ENCODE measurements at regions not wholly inside any gene's neighbourhood (a gene's known extent, or its start where the extent isn't known, plus 50 kb on each side); places are given as distances from the start of the nearest gene placed in this dataset.
A peak's percentile ranks its signal among the peaks of the same experiment; 100 is the strongest.

- H3K4me3 ChIP-seq: no peak overlapping the region
- H3K9me3 ChIP-seq (replicated peaks in 1 of 3): no peaks in the 10 kb centered on the region
- no peaks in the 10 kb centered on the region for H3K27me3 ChIP-seq
- H3K36me3 ChIP-seq (replicated peaks in 1 of 2): no peaks in the 10 kb centered on the region
- WGBS, 4 donors: 70 to 86% (median 72%) methylated on average over 4 to 5 of the region's 5 CpGs
- DNase-seq: no peak
- no peaks in the 10 kb centered on the region for H3K4me1 ChIP-seq (replicated peaks in 1 of 2)
- no peak overlapping the region for H3K27ac ChIP-seq
- TF ChIP-seq POLR2A (IDR thresholded peaks at IDR 0.05): no peak
- TF ChIP-seq, protein P1, sequence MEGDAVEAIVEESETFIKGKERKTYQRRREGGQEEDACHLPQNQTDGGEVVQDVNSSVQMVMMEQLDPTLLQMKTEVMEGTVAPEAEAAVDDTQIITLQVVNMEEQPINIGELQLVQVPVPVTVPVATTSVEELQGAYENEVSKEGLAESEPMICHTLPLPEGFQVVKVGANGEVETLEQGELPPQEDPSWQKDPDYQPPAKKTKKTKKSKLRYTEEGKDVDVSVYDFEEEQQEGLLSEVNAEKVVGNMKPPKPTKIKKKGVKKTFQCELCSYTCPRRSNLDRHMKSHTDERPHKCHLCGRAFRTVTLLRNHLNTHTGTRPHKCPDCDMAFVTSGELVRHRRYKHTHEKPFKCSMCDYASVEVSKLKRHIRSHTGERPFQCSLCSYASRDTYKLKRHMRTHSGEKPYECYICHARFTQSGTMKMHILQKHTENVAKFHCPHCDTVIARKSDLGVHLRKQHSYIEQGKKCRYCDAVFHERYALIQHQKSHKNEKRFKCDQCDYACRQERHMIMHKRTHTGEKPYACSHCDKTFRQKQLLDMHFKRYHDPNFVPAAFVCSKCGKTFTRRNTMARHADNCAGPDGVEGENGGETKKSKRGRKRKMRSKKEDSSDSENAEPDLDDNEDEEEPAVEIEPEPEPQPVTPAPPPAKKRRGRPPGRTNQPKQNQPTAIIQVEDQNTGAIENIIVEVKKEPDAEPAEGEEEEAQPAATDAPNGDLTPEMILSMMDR (IDR thresholded peaks at IDR 0.05): no peak
- intact Hi-C loops (cut with DNase I): no loop called here
These were observed 217.8 kb downstream of the CHD9NB start for GRCh38 chr16:52834736-52835465.

DNA sequence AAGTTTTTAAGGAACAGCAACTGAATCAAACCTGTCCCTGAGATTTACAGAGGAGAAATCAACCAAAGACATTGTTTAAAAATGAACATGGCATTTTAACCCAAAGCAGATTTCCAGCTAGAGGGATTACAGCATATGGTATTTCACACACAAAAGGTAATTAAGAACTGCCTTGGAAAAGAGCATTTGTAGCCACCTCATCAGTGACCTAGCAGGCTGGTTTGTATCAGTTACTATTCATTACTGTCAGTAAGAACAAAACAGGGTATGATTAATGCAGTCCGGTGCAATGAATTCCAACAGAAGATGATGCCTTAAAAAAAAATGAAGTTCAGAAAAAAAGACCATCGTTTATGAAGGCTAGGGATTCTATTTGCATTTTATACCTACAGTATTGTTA is 219.9 kb downstream of the CHD9NB start:
- Histone ChIP-seq H3K9me3 (replicated peaks in 1 of 3) (no peaks in the 10 kb centered on the region), H3K4me1 (replicated peaks in 1 of 2) (no peaks in the 10 kb centered on the region), H3K36me3 (replicated peaks in 1 of 2) (no peaks in the 10 kb centered on the region), H3K27ac (no peak overlapping the region), H3K4me3 (no peak overlapping the region), H3K27me3 (no peaks in the 10 kb centered on the region)
- TF ChIP-seq, protein P1 (IDR thresholded peaks at IDR 0.05): no peak
- no peak for DNase-seq
- WGBS, 4 donors: 54 to 63% (median 60%) methylated on average over 2 of the region's 2 CpGs
- intact Hi-C loops (cut with DNase I): no loop called here

DNA sequence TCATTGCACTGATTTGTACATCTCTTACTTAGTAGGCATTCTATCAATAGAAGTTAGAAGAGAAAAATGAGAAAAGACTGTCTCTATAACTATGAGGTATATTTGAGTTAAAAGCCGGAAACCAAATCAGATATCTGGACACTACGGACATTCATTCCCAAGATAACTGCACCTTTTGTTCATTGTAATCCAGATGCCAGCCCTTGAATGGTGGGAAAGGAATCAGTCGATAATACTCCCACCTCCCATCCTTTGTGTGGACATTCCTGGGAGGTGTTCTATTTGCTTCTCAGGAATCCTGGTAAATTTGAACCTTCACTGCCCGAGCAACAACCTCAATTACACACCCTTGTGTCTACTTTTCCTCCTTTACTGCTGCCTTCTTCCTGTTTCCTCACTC is 225.2 kb downstream of the CHD9NB start:
- H3K4me3 ChIP-seq: no peak overlapping the region
- no peaks in the 10 kb centered on the region for H3K4me1 ChIP-seq (replicated peaks in 1 of 2)
- DNase-seq: no peak
- TF ChIP-seq, protein P1 (IDR thresholded peaks at IDR 0.05): no peak
- TF ChIP-seq POLR2A (IDR thresholded peaks at IDR 0.05): no peak
- WGBS, 4 donors: 57 to 65% (median 60%) methylated on average over 4 of the region's 4 CpGs
- no peaks in the 10 kb centered on the region for H3K27me3 ChIP-seq
- no peaks in the 10 kb centered on the region for H3K9me3 ChIP-seq (replicated peaks in 1 of 3)
- H3K27ac ChIP-seq: no peak overlapping the region
- intact Hi-C loops (cut with DNase I): no loop called here
- H3K36me3 ChIP-seq (replicated peaks in 1 of 2): no peaks in the 10 kb centered on the region

DNA sequence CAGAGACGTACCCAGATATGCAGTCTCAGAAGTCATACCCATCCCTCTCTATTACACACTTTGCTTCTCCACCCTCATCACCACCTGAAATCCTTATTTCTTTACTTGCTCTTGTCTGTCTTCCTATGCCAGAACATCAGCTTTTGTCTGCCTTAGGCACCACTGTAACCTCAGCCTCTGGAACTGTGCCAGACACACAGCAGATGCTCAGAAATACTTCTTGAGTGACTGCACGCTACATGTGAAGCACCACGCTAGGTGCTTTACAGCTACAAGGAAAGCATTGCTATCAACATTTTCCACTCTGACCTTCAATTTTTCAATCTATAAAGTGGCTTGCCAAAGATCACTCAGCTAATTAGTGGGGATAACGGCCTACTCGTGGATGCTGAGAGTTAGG is 226.8 kb downstream of the CHD9NB start:
- H3K27ac ChIP-seq: no peak overlapping the region
- H3K36me3 ChIP-seq (replicated peaks in 1 of 2): no peaks in the 10 kb centered on the region
- DNase-seq: peak in 1 of 7 donors; percentile 65
- 66 to 79% (median 69%) methylated on average over 5 of the region's 5 CpGs for WGBS, 4 donors
- no peaks in the 10 kb centered on the region for H3K4me1 ChIP-seq (replicated peaks in 1 of 2)
- no peaks in the 10 kb centered on the region for H3K27me3 ChIP-seq
- intact Hi-C loops (cut with DNase I): no loop called here
- TF ChIP-seq, protein P1 (IDR thresholded peaks at IDR 0.05): no peak
- TF ChIP-seq POLR2A (IDR thresholded peaks at IDR 0.05): no peak
- H3K9me3 ChIP-seq (replicated peaks in 1 of 3): no peaks in the 10 kb centered on the region
- no peak overlapping the region for H3K4me3 ChIP-seq
